ENCODE measurements at regions not wholly inside any gene's neighbourhood (a gene's known extent, or its start where the extent isn't known, plus 50 kb on each side); places are given as distances from the start of the nearest gene placed in this dataset.

DNA sequence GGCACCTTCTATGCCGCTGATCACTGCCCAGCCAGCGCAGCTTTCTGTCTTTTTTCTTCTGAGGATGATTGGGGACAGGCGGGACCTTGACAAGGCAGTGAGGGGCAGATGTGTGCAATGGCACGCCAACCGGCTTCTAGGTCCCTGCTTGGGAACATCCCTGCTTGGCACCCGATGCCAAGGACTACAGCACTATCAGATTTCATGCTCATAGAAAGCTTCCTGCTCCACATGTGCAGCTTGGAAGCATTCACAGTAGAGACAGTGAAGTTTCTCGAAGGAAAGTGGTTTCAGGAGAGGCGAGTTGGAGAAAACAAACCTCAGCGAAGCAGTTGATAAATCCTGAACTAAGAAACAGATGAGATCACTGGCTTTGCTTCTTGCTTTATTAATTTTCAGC is 267.5 kb upstream of the HABP2 start:
- 60 to 65% methylated on average over 9 of the region's 9 CpGs for WGBS, 2 donors
- TF ChIP-seq, protein P1, sequence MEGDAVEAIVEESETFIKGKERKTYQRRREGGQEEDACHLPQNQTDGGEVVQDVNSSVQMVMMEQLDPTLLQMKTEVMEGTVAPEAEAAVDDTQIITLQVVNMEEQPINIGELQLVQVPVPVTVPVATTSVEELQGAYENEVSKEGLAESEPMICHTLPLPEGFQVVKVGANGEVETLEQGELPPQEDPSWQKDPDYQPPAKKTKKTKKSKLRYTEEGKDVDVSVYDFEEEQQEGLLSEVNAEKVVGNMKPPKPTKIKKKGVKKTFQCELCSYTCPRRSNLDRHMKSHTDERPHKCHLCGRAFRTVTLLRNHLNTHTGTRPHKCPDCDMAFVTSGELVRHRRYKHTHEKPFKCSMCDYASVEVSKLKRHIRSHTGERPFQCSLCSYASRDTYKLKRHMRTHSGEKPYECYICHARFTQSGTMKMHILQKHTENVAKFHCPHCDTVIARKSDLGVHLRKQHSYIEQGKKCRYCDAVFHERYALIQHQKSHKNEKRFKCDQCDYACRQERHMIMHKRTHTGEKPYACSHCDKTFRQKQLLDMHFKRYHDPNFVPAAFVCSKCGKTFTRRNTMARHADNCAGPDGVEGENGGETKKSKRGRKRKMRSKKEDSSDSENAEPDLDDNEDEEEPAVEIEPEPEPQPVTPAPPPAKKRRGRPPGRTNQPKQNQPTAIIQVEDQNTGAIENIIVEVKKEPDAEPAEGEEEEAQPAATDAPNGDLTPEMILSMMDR (IDR thresholded peaks at IDR 0.05), result no peak
- TF ChIP-seq POLR2A (IDR thresholded peaks at IDR 0.05), result no peak
- intact Hi-C loops (cut with DNase I; ENCODE audit: low total_unique reads), result no loop called here
- DNase-seq (ENCODE audit: low spot score in 2 of 2), result no peak
- no peak overlapping the region for H3K4me3 ChIP-seq (ENCODE audit: low read depth, poor library complexity, severe bottlenecking)

DNA sequence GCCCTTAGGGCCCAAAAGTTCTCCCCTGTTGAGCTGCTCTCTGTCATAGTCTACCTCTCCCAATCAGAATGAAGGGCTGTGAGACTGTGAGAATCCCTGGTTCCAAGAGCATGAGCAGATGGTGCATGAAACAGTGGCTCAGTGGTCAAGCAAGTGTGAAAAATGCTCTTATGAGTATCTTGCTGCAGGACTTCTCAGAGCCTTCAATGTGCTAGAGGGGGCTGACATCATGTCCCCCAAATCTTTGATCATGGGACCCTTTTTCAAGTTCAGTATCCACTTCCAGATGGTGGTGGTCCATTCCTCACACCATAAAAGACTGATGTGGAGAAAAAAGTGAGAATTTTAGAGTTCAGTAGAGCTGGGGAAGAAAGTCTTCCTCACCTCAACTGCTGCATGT is 265.3 kb upstream of the HABP2 start:
- no peak for DNase-seq (ENCODE audit: low spot score in 2 of 2)
- no peak for TF ChIP-seq POLR2A (IDR thresholded peaks at IDR 0.05)
- TF ChIP-seq, protein P1 (IDR thresholded peaks at IDR 0.05), result no peak
- no peak overlapping the region for H3K4me3 ChIP-seq (ENCODE audit: low read depth, poor library complexity, severe bottlenecking)
- intact Hi-C loops (cut with DNase I; ENCODE audit: low total_unique reads), result no loop called here

DNA sequence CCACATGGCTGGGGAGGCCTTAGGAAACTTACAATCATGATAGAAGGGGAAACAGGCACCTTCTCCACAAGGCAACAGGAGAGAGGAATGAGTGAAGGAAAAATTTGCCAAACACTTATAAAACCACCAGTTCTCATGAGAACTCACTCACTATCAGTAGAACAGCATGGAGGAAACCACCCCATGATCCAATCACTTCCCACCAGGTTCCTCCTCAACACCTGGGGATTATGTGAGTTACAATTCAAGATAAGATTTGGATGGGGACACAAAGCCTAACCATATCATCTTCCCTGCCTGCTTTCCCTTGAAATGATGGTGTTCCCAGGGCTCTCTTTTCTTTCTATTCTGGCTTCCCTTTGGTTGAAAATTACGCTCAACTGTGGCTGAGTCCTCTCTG is 262.7 kb upstream of the HABP2 start:
- intact Hi-C loops (cut with DNase I; ENCODE audit: low total_unique reads), result no loop called here
- WGBS, 2 donors, result 97 to 100% methylated on average over 1 of the region's 1 CpG
- TF ChIP-seq, protein P1 (IDR thresholded peaks at IDR 0.05), result no peak
- no peak for TF ChIP-seq POLR2A (IDR thresholded peaks at IDR 0.05)
- DNase-seq (ENCODE audit: low spot score in 2 of 2), result no peak
- no peak overlapping the region for H3K4me3 ChIP-seq (ENCODE audit: low read depth, poor library complexity, severe bottlenecking)

GRCh38 chr10:113291413-113291812 is 261.4 kb upstream of the HABP2 start:
- TF ChIP-seq POLR2A (IDR thresholded peaks at IDR 0.05), result no peak
- TF ChIP-seq, protein P1 (IDR thresholded peaks at IDR 0.05), result no peak
- DNase-seq (ENCODE audit: low spot score in 2 of 2), result no peak
- H3K4me3 ChIP-seq (ENCODE audit: low read depth, poor library complexity, severe bottlenecking), result no peak overlapping the region
- intact Hi-C loops (cut with DNase I; ENCODE audit: low total_unique reads), result no loop called here
- WGBS, 2 donors, result 55 to 60% methylated on average over 2 of the region's 2 CpGs

DNA sequence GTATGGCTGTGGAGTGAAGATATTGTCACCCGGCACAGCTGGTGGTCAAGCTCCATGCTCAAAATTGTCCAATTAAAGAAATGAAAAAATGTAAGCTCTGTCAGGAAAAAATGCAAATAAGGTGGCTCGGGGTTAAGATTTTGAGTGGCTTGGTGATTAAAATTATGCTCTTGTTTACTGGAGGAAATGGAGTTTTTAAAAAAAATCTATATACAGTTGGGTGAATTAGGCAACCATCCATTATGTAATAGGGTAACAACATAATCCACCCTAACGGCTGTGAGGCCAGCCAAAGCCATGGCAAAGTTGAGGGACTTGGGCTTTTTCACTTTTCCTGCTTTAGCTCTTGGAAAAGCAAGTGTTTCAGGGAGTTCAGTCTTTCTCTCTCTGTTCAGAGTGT is 260.8 kb upstream of the HABP2 start:
- 74 to 75% methylated on average over 3 of the region's 3 CpGs for WGBS, 2 donors
- intact Hi-C loops (cut with DNase I; ENCODE audit: low total_unique reads), result no loop called here
- no peak for TF ChIP-seq POLR2A (IDR thresholded peaks at IDR 0.05)
- TF ChIP-seq, protein P1 (IDR thresholded peaks at IDR 0.05), result no peak
- no peak for DNase-seq (ENCODE audit: low spot score in 2 of 2)
- H3K4me3 ChIP-seq (ENCODE audit: low read depth, poor library complexity, severe bottlenecking), result no peak overlapping the region

DNA sequence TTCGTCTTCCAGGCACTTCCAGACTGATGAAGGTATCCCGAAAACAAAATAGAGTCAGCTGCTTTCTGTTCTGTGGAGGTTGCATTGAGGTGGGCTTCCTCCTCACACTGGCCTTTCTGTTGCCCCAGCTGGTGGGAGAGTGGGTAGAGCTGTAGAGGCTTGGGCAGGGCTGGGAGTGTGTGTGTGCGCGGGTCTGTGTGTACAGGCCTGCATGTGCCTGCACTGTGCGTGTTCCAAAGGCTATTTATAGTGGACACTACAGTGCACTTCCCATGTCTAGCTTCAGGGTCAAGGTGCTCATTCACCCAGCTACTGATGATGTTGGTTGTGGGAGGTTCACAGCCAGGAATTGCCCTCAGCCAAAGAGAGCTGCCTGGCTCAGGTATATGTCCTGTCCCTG is 260.1 kb upstream of the HABP2 start:
- no peak for TF ChIP-seq POLR2A (IDR thresholded peaks at IDR 0.05)
- TF ChIP-seq, protein P1 (IDR thresholded peaks at IDR 0.05), result no peak
- 96 to 99% methylated on average over 5 of the region's 5 CpGs for WGBS, 2 donors

More for the DNA sequence above, 260.1 kb upstream of the HABP2 start:
- H3K4me3 ChIP-seq (ENCODE audit: low read depth, poor library complexity, severe bottlenecking), result no peak overlapping the region
- intact Hi-C loops (cut with DNase I; ENCODE audit: low total_unique reads), result no loop called here
- DNase-seq (ENCODE audit: low spot score in 2 of 2), result no peak

Data from lower leg skin (tissue), 4 donors.